ENCODE measurements at regions not wholly inside any gene's neighbourhood (a gene's known extent, or its start where the extent isn't known, plus 50 kb on each side); places are given as distances from the start of the nearest gene placed in this dataset.

DNA sequence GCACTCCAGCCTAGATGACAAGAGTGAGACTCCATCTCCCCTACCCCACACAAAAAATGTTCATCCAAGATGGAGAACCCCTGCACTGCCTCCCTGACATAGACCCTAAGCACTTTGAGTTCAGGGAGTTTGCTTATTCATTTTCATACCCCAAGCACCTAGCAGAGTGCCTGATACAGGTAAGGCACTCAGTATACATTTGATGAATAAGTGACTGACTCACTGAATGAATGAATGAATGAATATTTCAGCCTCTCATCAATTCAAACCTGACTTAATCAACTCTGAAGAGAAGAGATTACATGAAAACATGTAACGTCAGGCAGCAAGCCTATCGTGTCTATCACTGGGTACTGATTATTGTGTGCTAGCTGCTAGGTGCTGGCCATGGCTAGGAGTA, 121.3 kb upstream of the GADD45A start:
- TF ChIP-seq, protein P1, sequence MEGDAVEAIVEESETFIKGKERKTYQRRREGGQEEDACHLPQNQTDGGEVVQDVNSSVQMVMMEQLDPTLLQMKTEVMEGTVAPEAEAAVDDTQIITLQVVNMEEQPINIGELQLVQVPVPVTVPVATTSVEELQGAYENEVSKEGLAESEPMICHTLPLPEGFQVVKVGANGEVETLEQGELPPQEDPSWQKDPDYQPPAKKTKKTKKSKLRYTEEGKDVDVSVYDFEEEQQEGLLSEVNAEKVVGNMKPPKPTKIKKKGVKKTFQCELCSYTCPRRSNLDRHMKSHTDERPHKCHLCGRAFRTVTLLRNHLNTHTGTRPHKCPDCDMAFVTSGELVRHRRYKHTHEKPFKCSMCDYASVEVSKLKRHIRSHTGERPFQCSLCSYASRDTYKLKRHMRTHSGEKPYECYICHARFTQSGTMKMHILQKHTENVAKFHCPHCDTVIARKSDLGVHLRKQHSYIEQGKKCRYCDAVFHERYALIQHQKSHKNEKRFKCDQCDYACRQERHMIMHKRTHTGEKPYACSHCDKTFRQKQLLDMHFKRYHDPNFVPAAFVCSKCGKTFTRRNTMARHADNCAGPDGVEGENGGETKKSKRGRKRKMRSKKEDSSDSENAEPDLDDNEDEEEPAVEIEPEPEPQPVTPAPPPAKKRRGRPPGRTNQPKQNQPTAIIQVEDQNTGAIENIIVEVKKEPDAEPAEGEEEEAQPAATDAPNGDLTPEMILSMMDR (IDR thresholded peaks at IDR 0.05), result no peak
- no peaks in the 10 kb centered on the region; the same call in 1 of the 2 replicates for H3K27me3 Mint-ChIP-seq (ENCODE audit: insufficient read depth)
- H3K9me3 Mint-ChIP-seq, result no peaks in the 10 kb centered on the region
- no peaks in the 10 kb centered on the region for H3K36me3 Mint-ChIP-seq (ENCODE audit: low read depth)
- peaks cover 36% of the 10 kb centered on the region for H3K4me1 Mint-ChIP-seq (ENCODE audit: low read depth)
- no peak for DNase-seq
- no peak overlapping the region for H3K27ac Mint-ChIP-seq
- H3K4me3 Mint-ChIP-seq, result no peak overlapping the region

DNA sequence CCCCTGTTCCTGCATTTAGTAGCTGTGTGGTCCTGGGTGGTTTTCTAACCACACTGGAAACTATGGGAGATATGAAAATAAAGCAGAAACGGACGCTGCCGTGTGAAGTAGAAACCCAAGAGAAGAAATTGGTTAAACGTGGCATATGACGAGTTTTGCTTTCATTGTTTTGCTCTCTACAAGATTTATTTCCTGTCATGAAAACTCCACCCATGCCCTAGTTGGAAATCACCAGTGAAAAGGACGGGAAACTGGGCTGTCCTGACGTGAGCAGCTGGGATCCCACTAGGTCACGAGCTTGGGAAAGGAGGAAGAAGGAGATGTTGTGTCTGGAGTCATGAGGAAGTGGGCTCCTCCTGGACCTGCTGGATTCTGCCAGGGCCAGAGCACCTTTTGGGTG, 120.8 kb upstream of the GADD45A start:
- DNase-seq, result no peak
- Mint-ChIP-seq H3K4me1 (ENCODE audit: low read depth) (peaks cover 31% of the 10 kb centered on the region), H3K27ac (no peak overlapping the region), H3K27me3 (ENCODE audit: insufficient read depth) (no peaks in the 10 kb centered on the region; the same call in 1 of the 2 replicates), H3K36me3 (ENCODE audit: low read depth) (no peaks in the 10 kb centered on the region), H3K9me3 (no peaks in the 10 kb centered on the region), H3K4me3 (no peak overlapping the region)
- TF ChIP-seq, protein P1 (IDR thresholded peaks at IDR 0.05), result no peak

DNA sequence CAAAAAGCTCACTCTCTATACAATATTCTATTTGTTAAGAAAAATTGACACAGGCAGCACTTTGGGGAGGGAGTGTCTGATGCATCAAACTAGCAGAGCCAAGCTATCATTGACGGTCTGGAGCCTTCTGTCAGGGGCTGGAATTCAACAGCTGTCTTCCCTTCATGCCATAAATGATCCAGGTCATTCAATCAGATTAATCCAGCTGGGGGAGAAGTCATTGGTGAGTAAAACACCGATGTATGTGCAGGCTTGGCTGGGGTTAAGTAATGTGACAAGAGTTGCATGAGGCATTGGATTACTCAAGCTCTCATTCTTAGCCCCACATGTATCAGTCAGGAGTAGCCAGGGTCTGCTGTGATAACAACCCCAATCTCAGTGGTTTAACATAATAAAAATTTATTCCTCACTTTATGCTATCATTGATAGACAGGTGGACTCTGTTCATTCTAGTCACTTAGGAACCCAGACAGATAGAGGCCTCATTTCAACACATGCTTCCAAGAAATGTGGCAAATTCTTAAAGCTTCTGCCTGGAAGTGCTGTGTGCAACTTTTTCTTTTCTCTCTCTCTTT, 118.1 kb upstream of the GADD45A start:
- no peak overlapping the region for H3K4me3 Mint-ChIP-seq
- H3K4me1 Mint-ChIP-seq (ENCODE audit: low read depth), result peaks cover 36% of the 10 kb centered on the region
- no peak for DNase-seq
- no peak overlapping the region; the same call in 1 of the 2 replicates for H3K27ac Mint-ChIP-seq
- no peaks in the 10 kb centered on the region for H3K9me3 Mint-ChIP-seq
- no peaks in the 10 kb centered on the region for H3K36me3 Mint-ChIP-seq (ENCODE audit: low read depth)
- TF ChIP-seq, protein P1 (IDR thresholded peaks at IDR 0.05), result no peak
- H3K27me3 Mint-ChIP-seq (ENCODE audit: insufficient read depth), result no peaks in the 10 kb centered on the region; the same call in 1 of the 2 replicates

DNA sequence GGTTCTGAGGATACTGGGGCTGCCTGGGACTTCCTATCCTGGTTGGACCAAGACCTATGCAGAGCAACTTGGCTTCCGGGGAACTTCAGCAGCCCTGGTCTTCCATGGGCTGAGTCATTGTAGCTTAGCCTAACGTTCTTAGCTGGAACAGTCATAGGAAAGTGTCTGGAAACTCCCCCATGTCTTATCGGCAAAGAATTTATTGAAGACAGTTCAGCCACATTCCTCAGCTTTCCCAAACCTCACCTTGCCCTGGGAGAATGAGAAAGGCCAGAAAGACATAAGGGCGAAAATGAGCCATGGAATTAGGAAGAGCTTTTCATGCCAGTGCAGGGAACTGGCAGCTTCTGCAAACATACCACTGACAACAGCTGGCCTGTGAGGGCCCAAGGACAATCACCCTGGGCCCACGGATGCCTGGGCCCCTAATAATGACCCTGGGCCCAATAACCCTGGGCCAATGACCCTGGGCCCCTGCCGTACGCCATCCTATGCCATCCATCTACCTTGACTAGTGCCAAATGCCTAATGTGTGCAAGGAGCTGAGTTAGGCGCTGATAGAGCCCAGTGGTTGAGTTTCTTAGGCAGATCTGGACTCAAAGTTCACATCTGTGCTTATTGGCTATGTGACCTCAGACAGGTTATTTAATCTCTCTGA, 114.4 kb upstream of the GADD45A start:
- H3K36me3 Mint-ChIP-seq (ENCODE audit: low read depth), result peaks cover 9% of the 10 kb centered on the region
- peak overlapping the region; percentile 90 for H3K27ac Mint-ChIP-seq
- no peaks in the 10 kb centered on the region; the same call in 1 of the 2 replicates for H3K27me3 Mint-ChIP-seq (ENCODE audit: insufficient read depth)
- TF ChIP-seq, protein P1 (IDR thresholded peaks at IDR 0.05), result no peak
- H3K9me3 Mint-ChIP-seq, result no peaks in the 10 kb centered on the region
- H3K4me3 Mint-ChIP-seq, result peak overlapping the region; percentile 45
- H3K4me1 Mint-ChIP-seq (ENCODE audit: low read depth), result peaks cover 72% of the 10 kb centered on the region
- peak; percentile 92 for DNase-seq

DNA sequence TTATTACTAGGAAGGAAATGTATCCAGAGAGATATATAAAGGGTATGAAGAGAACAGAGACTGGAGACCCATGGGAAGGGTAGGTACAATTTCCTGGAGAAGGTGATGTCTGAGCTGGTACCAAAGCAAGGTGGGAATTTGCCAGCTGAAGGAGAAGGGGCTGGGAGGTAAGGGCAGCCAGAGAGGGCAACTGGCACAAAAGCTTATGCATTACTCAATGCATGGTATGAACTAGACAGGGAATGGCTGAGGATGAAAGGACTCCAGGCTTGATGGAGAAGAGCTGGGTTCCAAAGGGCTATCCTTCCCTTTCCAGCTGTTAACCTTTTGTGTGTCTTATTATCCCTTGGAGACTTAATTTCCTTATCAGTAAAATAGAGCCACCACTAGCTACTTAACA, 113.6 kb upstream of the GADD45A start:
- no peak for DNase-seq
- H3K27me3 Mint-ChIP-seq (ENCODE audit: insufficient read depth), result no peaks in the 10 kb centered on the region; the same call in 1 of the 2 replicates
- TF ChIP-seq, protein P1 (IDR thresholded peaks at IDR 0.05), result no peak
- peak overlapping the region; percentile 90 for H3K27ac Mint-ChIP-seq
- H3K4me3 Mint-ChIP-seq, result no peak overlapping the region
- H3K4me1 Mint-ChIP-seq (ENCODE audit: low read depth), result peaks cover 80% of the 10 kb centered on the region
- H3K36me3 Mint-ChIP-seq (ENCODE audit: low read depth), result peaks cover 14% of the 10 kb centered on the region
- H3K9me3 Mint-ChIP-seq, result no peaks in the 10 kb centered on the region
